IMR-90 (cell line): ENCODE measurements at regions not wholly inside any gene's neighbourhood (a gene's known extent, or its start where the extent isn't known, plus 50 kb on each side); places are given as distances from the start of the nearest gene placed in this dataset.

Experiments
- ATAC-seq: fragments of 200-7000 bp; cut with Tn5 transposase; 2 replicates; pipeline ENCODE4 v1.9.1; 2020; ENCODE audit warnings: low read depth, mild to moderate bottlenecking, moderate library complexity
- BruUV-seq: library from RNA; stranded (reverse); fragments of 400-500 nt; replicated peaks from 2 replicates; lab custom pipeline; 2021; lab: Mats Ljungman, UMichigan
- CTCF ChIA-PET: fragments of 300-600 bp; formaldehyde crosslinking; extraction: SDS; loops from one replicate; lab custom pipeline; 2021; ENCODE audit warnings: antibody characterized with exemption; lab: Yijun Ruan, JAX
- POLR2A ChIA-PET: fragments of 300-600 bp; sonication (Branson Sonifier 250); formaldehyde crosslinking; loops from one replicate; lab custom pipeline; 2022; ENCODE audit warnings: antibody characterized with exemption; ENCODE audit not compliant: unreplicated experiment; lab: Charles Lee
- DNase-seq: peaks from one replicate; pipeline ENCODE4 v3.0.0; 2013
- H2AFZ ChIP-seq: replicated peaks from 2 replicates; pipeline ENCODE3; 2013; ENCODE audit warnings: low read length, mild to moderate bottlenecking; ENCODE audit not compliant: poor library complexity
- H2AK5ac ChIP-seq: 2 replicates; pipeline ENCODE4 v1.6.1; 2013; ENCODE audit warnings: low read depth, low read length, inconsistent platforms
- H2AK9ac ChIP-seq: replicated peaks from 2 replicates; pipeline ENCODE3; 2013; ENCODE audit warnings: mild to moderate bottlenecking, low read depth, low read length, moderate library complexity; ENCODE audit not compliant: poor library complexity
- H2BK120ac ChIP-seq: 2 replicates; pipeline ENCODE4 v1.6.1; 2013; ENCODE audit warnings: low read depth, low read length, inconsistent platforms
- H2BK15ac ChIP-seq: 3 replicates; pipeline ENCODE4 v1.6.1; 2013; ENCODE audit warnings: low read depth, low read length, inconsistent platforms
- H2BK20ac ChIP-seq: 2 replicates; pipeline ENCODE4 v1.6.1; 2013; ENCODE audit warnings: low read depth, mild to moderate bottlenecking, inconsistent platforms, low read length, moderate library complexity
- H2BK5ac ChIP-seq: 2 replicates; pipeline ENCODE4 v1.6.1; 2013; ENCODE audit warnings: mild to moderate bottlenecking, low read depth, low read length, inconsistent platforms; ENCODE audit not compliant: poor library complexity, severe bottlenecking
- H3K14ac ChIP-seq: replicated peaks from 2 replicates; pipeline ENCODE4 v1.6.1; 2013; ENCODE audit warnings: low read depth, low read length, inconsistent platforms
- H3K18ac ChIP-seq: 2 replicates; pipeline ENCODE4 v1.6.1; 2013; ENCODE audit warnings: low read depth, low read length, control low read depth
- H3K23ac ChIP-seq: 2 replicates; pipeline ENCODE4 v1.6.1; 2013; ENCODE audit warnings: low read depth, low read length, inconsistent platforms
- H3K27ac ChIP-seq: 2 replicates; pipeline ENCODE4 v1.5.1; 2013; ENCODE audit warnings: mild to moderate bottlenecking, control low read depth, low read length; ENCODE audit not compliant: insufficient read depth
- H3K27me3 ChIP-seq: 2 replicates; pipeline ENCODE4 v1.6.1; 2013; ENCODE audit warnings: low read length; ENCODE audit not compliant: control insufficient read depth, insufficient read depth
- H3K36me3 ChIP-seq: 2 replicates; pipeline ENCODE4 v1.6.1; 2013; ENCODE audit warnings: low read length, mixed read lengths; ENCODE audit not compliant: control insufficient read depth, insufficient read depth
- H3K4ac ChIP-seq: 2 replicates; pipeline ENCODE4 v1.6.1; 2013; ENCODE audit warnings: low read depth, low read length, inconsistent platforms
- H3K4me1 ChIP-seq: 2 replicates; pipeline ENCODE4 v1.6.1; 2013; ENCODE audit warnings: low read length, mixed read lengths; ENCODE audit not compliant: control insufficient read depth, insufficient read depth
- H3K4me2 ChIP-seq: 2 replicates; pipeline ENCODE4 v1.6.1; 2013; ENCODE audit warnings: low read depth, mild to moderate bottlenecking, control low read depth, low read length, moderate library complexity
- H3K4me3 ChIP-seq: 2 replicates; pipeline ENCODE4 v1.5.1; 2013; ENCODE audit warnings: low read depth, mild to moderate bottlenecking, control low read depth, low read length, moderate library complexity; ENCODE audit not compliant: insufficient read depth
- H3K56ac ChIP-seq: 2 replicates; pipeline ENCODE4 v1.6.1; 2013; ENCODE audit warnings: low read length, inconsistent platforms; ENCODE audit not compliant: insufficient read depth; ENCODE audit errors: extremely low read depth
- H3K79me1 ChIP-seq, 2 experiments: 2 replicates each; pipeline ENCODE4 v1.6.1; 2013; ENCODE audit warnings: low read length in 2 of 2, inconsistent platforms in 1 of 2, low read depth in 1 of 2
- H3K9ac ChIP-seq: 2 replicates; pipeline ENCODE4 v1.6.1; 2013; ENCODE audit warnings: low read depth, low read length, control low read depth
- H3K9me1 ChIP-seq: 2 replicates; pipeline ENCODE4 v1.6.1; 2013; ENCODE audit warnings: low read length, inconsistent platforms; ENCODE audit not compliant: insufficient read depth
- H3K9me3 ChIP-seq: 2 replicates; pipeline ENCODE4 v1.6.1; 2013; ENCODE audit warnings: low read length; ENCODE audit not compliant: control insufficient read depth, insufficient read depth
- H4K20me1 ChIP-seq: 2 replicates; pipeline ENCODE4 v1.6.1; 2013; ENCODE audit warnings: low read length, inconsistent platforms; ENCODE audit not compliant: insufficient read depth
- H4K5ac ChIP-seq: 2 replicates; pipeline ENCODE4 v1.6.1; 2013; ENCODE audit warnings: mild to moderate bottlenecking, low read depth, low read length, control low read depth
- H4K8ac ChIP-seq, 2 experiments: 2 replicates each; pipeline ENCODE4 v1.6.1; 2013; ENCODE audit warnings: low read depth in 2 of 2, low read length in 2 of 2, control low read depth in 1 of 2, inconsistent platforms in 1 of 2
- H4K91ac ChIP-seq: 2 replicates; pipeline ENCODE4 v1.6.1; 2013; ENCODE audit warnings: low read depth, low read length, inconsistent platforms; ENCODE audit not compliant: insufficient read depth
- FOS ChIP-seq: fragments of 150-350 bp; IDR thresholded peaks from 2 replicates; pipeline ENCODE4 v1.6.1; 2016; ENCODE audit warnings: low read depth, low read length
- MAZ ChIP-seq: IDR thresholded peaks from 2 replicates; pipeline ENCODE4 v1.6.1; 2012; ENCODE audit warnings: low read depth, mild to moderate bottlenecking, low read length, improper control_type of control experiment, moderate library complexity, borderline replicate concordance
- MXI1 ChIP-seq: IDR thresholded peaks from 2 replicates; pipeline ENCODE4 v1.6.1; 2012; ENCODE audit warnings: low read depth, mild to moderate bottlenecking, low read length, moderate library complexity, borderline replicate concordance
- WGBS, 2 experiments: methylation state at CpG; one replicate each; pipeline versions ENCODE4 v1.1.5 to v1.1.7; 2013; ENCODE audit warnings: missing lambda C conversion rate in 2 of 2; ENCODE audit not compliant: insufficient read length in 1 of 2; ENCODE audit errors: extremely low coverage in 2 of 2; 5-methylcytosine and 5-hydroxymethylcytosine counted together
- dilution Hi-C: fragments of 300-500 bp; cut with HindIII; formaldehyde crosslinking; loops from one replicate; pipeline ENCODE4 v1.14.3; 2018; ENCODE audit warnings: low sequenced_read_pairs; ENCODE audit not compliant: unreplicated experiment
- in situ Hi-C: fragments of 300-500 bp; cut with MboI; formaldehyde crosslinking; loops from 3 replicates; pipeline ENCODE4 v1.14.3; 2019; ENCODE audit warnings: low sequenced_read_pairs, inconsistent platforms, mixed read lengths
- intact Hi-C: fragments of 100-400 bp; cut with micrococcal nuclease; formaldehyde crosslinking; loops from 2 replicates; pipeline ENCODE4 v1.10.0; 2022

- H2BK20ac ChIP-seq: no peak overlapping the region
- H3K27ac ChIP-seq: no peak overlapping the region
- in situ Hi-C loops (no loop called here), dilution Hi-C loops (no loop called here), intact Hi-C loops (no loop called here)
- no peak overlapping the region for H3K4me3 ChIP-seq
- no peaks in the 10 kb centered on the region for H4K20me1 ChIP-seq
- TF ChIP-seq MXI1 (no peak), MAZ (no peak), FOS (no peak)
- H3K4me1 ChIP-seq: no peaks in the 10 kb centered on the region
- H3K27me3 ChIP-seq: peaks cover 5% of the 10 kb centered on the region; the same call in 1 of the 2 replicates
- no peak overlapping the region for H3K56ac ChIP-seq
- H3K23ac ChIP-seq: no peak overlapping the region
- no peak overlapping the region for H3K4ac ChIP-seq
- no peaks in the 10 kb centered on the region for H3K79me1 ChIP-seq
- no peak overlapping the region for H3K4me2 ChIP-seq
- H2BK120ac ChIP-seq: no peak overlapping the region
- no peak overlapping the region for H3K14ac ChIP-seq
- no peak overlapping the region for H3K18ac ChIP-seq
- H2BK5ac ChIP-seq: no peak overlapping the region
- no peak overlapping the region for H2AK9ac ChIP-seq
- no peak overlapping the region for H2BK15ac ChIP-seq
- H3K9me1 ChIP-seq: no peaks in the 10 kb centered on the region
- no peak overlapping the region for H3K9ac ChIP-seq
- BruUV-seq: no TSS peak
- no peak overlapping the region for H4K91ac ChIP-seq
- WGBS, 2 experiments: no CpG with 5 or more reads among the region's 8 CpGs
- H4K8ac ChIP-seq: no peak overlapping the region
- H3K9me3 ChIP-seq: no peaks in the 10 kb centered on the region
- no peak for DNase-seq
- H3K36me3 ChIP-seq: no peaks in the 10 kb centered on the region
- no peak for ATAC-seq
- no peak overlapping the region for H2AK5ac ChIP-seq
- no peak overlapping the region for H4K5ac ChIP-seq
- ChIA-PET CTCF (no interaction called here), POLR2A (no interaction called here)
- no peak overlapping the region for H2AFZ ChIP-seq
Observed at GRCh38 chrX:109310031-109310430, 171.9 kb downstream of the GUCY2F start.
